Right ventricle myocardium inferior (tissue), 1 donor: ENCODE measurements at regions not wholly inside any gene's neighbourhood (a gene's known extent, or its start where the extent isn't known, plus 50 kb on each side); places are given as distances from the start of the nearest gene placed in this dataset.

Experiments
- ATAC-seq: fragments of 200-7000 bp; cut with Tn5 transposase; one replicate; pipeline ENCODE4 v1.9.1; 2020; ENCODE audit warnings: mild to moderate bottlenecking, moderate library complexity
- DNase-seq: peaks from one replicate; pipeline ENCODE4 v3.0.0; 2021; ENCODE audit errors: missing footprints
- intact Hi-C: fragments of 100-400 bp; cut with DNase I; formaldehyde crosslinking; loops from one replicate; pipeline ENCODE4 v1.11.0; 2022
- donor health status: DM: no; HTN: yes; CAD: no; lungs with severe emphysema.

DNA sequence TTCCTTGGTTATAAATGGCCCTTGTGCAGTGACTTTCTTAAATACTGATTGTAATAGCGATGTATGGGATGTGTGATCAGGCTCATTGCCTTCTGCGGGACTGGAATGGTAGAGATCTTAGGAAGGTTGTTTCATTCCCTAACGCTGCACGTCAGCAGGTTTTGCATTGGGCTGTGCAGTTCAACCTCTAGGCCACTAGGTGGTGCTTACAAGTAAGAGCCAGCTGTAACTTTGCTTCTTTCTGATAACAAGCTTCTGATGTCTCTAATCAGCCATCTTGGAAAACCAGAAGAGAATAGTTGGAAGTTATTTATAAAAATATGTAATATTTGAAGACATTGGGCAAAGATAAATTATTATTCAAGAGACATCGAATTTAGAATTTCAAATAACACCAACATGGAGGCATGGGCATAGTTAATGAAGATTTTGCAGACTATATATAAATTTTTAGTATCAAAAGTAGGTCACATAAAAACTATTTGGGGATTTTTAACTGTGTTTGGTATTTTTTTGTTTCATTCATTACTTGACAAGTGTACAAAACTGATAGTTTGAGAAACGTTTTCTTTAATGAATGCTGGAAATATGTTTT is 339.7 kb upstream of the PCDH7 start:
- ATAC-seq = no peak
- intact Hi-C loops = no loop called here
- DNase-seq = no peak

GRCh38 chr4:30385650-30386049 is 334.5 kb upstream of the PCDH7 start:
- DNase-seq (no peak), ATAC-seq (no peak)
- intact Hi-C loops = no loop called here

- ATAC-seq = no peak
- intact Hi-C loops = no loop called here
- no peak for DNase-seq
These were observed 333.8 kb upstream of the PCDH7 start for GRCh38 chr4:30386266-30386895.

- ATAC-seq = no peak
- no peak for DNase-seq
- intact Hi-C loops = no loop called here
These were observed 324.3 kb upstream of the PCDH7 start for GRCh38 chr4:30395902-30396301.

GRCh38 chr4:30396772-30397475 is 323.2 kb upstream of the PCDH7 start:
- no peak for DNase-seq
- no peak for ATAC-seq
- intact Hi-C loops = no loop called here

DNA sequence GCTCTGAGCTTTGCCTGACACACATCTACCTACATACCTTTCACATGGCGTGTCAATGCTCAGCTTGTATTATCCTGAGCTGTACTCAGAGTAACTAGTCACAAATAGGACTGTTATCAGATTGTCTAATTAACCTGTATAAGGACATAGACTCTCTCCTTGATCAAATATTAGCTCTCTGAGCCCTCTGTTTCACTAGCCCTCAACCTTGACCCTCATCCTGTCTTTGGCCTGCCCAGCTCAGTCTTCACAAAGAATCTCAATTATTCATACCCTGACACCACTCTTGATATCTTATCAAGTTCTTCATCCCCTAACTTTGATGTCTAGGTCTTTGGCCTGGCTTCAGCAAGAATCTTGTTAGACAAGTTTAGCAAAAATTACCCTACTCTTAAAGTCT is 320.7 kb upstream of the PCDH7 start:
- intact Hi-C loops = no loop called here
- DNase-seq (no peak), ATAC-seq (no peak)

DNA sequence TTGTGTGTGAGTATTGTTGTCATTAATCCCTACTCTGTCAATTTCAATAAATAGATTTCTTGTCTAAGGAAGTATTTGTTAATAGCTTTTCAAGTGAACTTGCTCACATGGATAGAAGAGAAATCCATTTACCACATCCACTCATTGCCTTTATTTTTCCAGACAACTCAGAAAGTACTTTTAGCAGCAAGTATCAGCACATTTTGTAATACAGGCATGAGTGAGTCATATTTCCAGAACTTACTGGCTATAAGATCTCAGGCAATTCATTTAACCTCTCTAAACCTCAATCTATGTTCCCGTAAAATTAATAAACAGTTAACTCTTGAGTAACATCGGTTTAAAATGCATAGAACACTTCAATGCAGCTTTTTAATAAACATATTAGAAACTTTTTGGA is 317.9 kb upstream of the PCDH7 start:
- no peak for DNase-seq
- ATAC-seq = no peak
- intact Hi-C loops = no loop called here

DNA sequence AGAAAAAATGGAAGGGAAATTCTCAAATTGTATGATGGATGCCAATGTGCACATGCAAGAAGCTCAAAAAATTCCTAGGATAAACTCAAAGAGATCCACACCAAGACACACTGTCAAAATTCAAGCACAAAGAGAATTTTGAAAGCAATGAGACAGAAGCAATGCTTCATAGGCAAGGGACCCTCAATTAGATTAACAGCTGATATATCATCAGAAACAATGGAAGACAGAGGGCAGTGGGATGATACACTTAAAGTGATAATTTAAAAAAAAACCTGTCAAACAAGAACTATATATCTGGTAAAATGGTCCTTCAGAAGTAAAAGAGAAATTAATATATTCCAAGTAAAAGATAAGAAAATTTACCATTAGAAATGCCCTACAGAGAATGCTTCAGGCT is 306.3 kb upstream of the PCDH7 start:
- ATAC-seq (no peak), DNase-seq (no peak)
- intact Hi-C loops = no loop called here

- no peak for ATAC-seq
- no peak for DNase-seq
- intact Hi-C loops = no loop called here
These were observed 303.6 kb upstream of the PCDH7 start for GRCh38 chr4:30416547-30416946.

DNA sequence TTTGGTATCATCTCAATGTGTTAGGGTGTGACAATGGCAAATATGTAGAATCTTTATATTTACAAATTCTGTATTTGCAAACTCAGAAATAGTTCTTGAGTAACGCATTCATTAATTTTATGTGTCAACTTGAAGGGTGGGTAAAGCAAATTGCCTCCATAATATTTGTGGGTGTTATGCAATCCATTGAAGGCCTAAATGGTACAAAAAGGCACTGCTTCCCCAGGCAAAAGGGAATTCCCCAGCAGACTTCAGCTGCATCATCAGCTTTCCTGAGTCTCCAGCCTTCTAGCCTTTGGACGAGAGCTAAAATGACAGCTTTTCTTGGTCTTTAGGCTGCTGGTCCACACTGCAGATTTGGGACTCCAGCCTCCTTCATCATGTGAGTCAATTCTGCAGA is 292.2 kb upstream of the PCDH7 start:
- intact Hi-C loops = no loop called here
- no peak for ATAC-seq
- DNase-seq = no peak

- ATAC-seq = no peak
- intact Hi-C loops = no loop called here
- no peak for DNase-seq
These were observed 290.1 kb upstream of the PCDH7 start for GRCh38 chr4:30429813-30430761.

- intact Hi-C loops = no loop called here
- ATAC-seq = no peak
- DNase-seq = no peak
These were observed 285.5 kb upstream of the PCDH7 start for GRCh38 chr4:30434656-30435055.

DNA sequence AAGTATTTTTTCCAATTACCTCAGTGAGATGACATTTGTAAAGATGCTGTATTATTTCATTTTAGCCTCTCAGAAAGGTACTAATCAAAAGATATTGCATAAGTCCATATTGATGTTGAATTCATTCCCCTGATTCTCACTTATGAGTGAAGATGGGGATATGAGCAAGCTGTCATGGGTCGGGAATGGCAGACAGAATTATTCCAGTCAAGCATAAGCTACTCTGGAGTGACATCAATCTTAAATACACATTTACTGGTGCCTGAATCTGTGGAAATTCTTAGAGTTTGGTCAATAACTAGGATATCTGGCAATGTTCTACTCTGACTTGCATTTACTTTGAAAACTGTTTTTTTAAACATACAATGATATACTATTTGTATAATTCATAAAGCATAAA is 283.8 kb upstream of the PCDH7 start:
- intact Hi-C loops = no loop called here
- ATAC-seq (no peak), DNase-seq (no peak)

DNA sequence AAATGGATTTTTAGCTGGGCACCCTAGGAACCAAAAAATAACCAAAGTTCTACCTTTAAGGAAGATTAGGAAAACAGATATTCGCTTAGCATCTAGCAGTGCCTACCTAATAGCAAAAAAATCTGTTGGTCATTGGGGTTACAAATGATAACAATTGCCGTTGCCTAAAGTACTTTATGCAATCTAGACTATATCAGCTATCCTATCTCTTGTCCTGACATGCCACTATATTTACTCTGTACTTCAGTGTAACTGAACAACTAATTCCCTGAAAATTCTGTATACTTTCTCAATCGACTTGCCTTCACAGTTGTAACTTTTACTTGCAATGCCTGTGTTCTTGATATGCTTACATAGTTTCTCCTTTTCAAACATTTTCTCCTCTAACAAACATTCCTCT is 282.9 kb upstream of the PCDH7 start:
- intact Hi-C loops = no loop called here
- ATAC-seq (no peak), DNase-seq (no peak)

DNA sequence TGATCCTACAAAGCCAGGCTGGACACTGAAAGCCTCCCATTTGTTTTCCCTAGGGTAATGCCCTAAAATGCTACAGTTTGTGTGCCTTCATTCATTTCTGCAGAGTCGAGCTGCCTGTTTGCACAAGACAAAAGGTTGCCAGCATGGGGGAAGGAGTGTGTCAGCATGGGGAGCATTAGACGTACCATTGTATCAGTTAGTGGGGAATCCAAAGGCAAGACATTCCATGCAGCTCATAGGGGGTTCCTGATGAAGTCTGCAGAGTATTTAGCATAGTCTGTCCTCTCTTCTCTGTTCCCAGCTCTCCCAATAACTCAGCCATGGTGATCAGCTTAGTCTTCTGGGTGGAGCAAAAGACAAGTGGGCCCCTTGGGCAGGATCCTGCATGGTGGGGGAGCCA is 276.9 kb upstream of the PCDH7 start:
- intact Hi-C loops = no loop called here
- no peak for ATAC-seq
- no peak for DNase-seq

DNA sequence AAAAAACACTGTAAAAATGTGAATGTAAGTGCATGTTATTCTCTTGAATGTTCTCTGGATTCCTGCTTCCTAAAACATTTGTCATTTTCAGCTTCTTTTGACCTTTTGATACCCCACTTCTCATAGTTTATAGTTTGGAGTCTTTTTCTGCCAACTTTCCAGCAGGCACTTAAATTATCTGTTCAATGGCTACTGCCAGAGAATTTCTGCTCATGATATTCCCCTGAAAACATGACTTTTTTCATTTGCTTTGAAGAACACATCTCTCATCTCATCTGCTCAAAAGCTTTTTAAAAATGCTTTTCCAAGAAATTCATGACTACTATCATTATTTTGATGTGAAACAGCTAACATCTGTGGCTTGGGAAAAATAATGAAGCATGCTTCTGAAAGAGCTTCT is 269.7 kb upstream of the PCDH7 start:
- no peak for ATAC-seq
- DNase-seq = no peak
- intact Hi-C loops = no loop called here

- intact Hi-C loops = no loop called here
- DNase-seq (no peak), ATAC-seq (no peak)
These were observed 265.7 kb upstream of the PCDH7 start for GRCh38 chr4:30454504-30454903.

DNA sequence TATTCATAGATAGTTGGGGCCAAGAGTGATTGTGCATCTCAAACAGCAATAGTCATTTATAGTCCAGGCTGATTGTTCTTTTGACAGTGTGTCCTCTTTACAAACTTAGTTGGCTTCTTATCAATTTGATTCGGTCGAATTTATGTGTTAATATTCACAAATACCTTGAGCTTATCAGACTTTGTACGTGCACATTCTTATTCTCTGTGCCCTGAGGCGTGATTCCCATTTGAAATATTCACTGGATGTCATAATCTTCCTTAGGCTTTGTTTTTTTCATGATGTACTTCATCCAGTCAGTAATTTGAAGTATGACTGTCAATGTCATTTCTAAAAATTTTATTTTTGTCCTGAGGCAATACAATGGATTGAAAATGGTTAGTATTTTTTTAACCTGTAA is 263.5 kb upstream of the PCDH7 start:
- intact Hi-C loops = no loop called here
- ATAC-seq (no peak), DNase-seq (no peak)

- intact Hi-C loops = no loop called here
- ATAC-seq (no peak), DNase-seq (no peak)
These were observed 259.4 kb upstream of the PCDH7 start for GRCh38 chr4:30460818-30461217.

- DNase-seq = no peak
- intact Hi-C loops = no loop called here
- no peak for ATAC-seq
These were observed 259.0 kb upstream of the PCDH7 start for GRCh38 chr4:30461218-30461617.
